Uterus (tissue), 2 donors: ENCODE measurements at regions not wholly inside any gene's neighbourhood (a gene's known extent, or its start where the extent isn't known, plus 50 kb on each side); places are given as distances from the start of the nearest gene placed in this dataset.

ENCODE experiments used
- POLR2A ChIP-seq, 2 donors: fragments of 450-650 bp; IDR thresholded peaks; one replicate each; pipeline ENCODE4 v1.6.1; 2016; ENCODE audit warnings: antibody characterized with exemption in 2 of 2, mild to moderate bottlenecking in 1 of 2, moderate library complexity in 1 of 2
- TF ChIP-seq, protein P1 (sequence below), 4 experiments: fragments of 200-600 bp in 2 of 4; fragments of 450-650 bp in 2 of 4; sonication (generic) in 2 of 4; IDR thresholded peaks; one replicate each; pipeline ENCODE4 v1.5.1; 2016 to 2019; ENCODE audit warnings: antibody characterized with exemption in 4 of 4, mild to moderate bottlenecking in 2 of 4, moderate library complexity in 1 of 4

- TF ChIP-seq, protein P1, sequence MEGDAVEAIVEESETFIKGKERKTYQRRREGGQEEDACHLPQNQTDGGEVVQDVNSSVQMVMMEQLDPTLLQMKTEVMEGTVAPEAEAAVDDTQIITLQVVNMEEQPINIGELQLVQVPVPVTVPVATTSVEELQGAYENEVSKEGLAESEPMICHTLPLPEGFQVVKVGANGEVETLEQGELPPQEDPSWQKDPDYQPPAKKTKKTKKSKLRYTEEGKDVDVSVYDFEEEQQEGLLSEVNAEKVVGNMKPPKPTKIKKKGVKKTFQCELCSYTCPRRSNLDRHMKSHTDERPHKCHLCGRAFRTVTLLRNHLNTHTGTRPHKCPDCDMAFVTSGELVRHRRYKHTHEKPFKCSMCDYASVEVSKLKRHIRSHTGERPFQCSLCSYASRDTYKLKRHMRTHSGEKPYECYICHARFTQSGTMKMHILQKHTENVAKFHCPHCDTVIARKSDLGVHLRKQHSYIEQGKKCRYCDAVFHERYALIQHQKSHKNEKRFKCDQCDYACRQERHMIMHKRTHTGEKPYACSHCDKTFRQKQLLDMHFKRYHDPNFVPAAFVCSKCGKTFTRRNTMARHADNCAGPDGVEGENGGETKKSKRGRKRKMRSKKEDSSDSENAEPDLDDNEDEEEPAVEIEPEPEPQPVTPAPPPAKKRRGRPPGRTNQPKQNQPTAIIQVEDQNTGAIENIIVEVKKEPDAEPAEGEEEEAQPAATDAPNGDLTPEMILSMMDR (IDR thresholded peaks at IDR 0.05) = no peak
- TF ChIP-seq POLR2A (IDR thresholded peaks at IDR 0.05) = no peak
Measured at GRCh38 chr4:41446391-41446790, 91.6 kb upstream of the LIMCH1 start.
